ENCODE measurements at regions not wholly inside any gene's neighbourhood (a gene's known extent, or its start where the extent isn't known, plus 50 kb on each side); places are given as distances from the start of the nearest gene placed in this dataset.

DNA sequence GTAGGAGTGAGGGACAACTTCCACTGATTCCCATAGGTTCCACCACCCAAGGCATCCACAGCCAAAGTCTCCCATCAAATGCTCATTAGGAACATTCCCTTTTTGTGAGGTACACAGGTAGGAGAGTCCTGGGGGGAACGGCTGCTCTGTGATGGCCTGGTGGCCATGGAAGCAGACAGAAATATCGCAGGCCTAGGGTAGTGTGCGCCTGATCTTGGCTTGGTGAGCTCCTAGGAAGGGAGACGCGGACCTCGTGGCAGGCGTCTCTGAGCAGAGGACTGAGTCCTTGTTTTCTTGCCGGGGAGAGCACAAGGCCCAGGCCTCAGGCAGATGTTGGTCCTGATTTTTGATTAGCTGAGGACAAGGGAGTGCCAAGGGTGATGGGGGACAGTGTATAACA lies 99.5 kb downstream of the SNRPN start:
- TF ChIP-seq, protein P1, sequence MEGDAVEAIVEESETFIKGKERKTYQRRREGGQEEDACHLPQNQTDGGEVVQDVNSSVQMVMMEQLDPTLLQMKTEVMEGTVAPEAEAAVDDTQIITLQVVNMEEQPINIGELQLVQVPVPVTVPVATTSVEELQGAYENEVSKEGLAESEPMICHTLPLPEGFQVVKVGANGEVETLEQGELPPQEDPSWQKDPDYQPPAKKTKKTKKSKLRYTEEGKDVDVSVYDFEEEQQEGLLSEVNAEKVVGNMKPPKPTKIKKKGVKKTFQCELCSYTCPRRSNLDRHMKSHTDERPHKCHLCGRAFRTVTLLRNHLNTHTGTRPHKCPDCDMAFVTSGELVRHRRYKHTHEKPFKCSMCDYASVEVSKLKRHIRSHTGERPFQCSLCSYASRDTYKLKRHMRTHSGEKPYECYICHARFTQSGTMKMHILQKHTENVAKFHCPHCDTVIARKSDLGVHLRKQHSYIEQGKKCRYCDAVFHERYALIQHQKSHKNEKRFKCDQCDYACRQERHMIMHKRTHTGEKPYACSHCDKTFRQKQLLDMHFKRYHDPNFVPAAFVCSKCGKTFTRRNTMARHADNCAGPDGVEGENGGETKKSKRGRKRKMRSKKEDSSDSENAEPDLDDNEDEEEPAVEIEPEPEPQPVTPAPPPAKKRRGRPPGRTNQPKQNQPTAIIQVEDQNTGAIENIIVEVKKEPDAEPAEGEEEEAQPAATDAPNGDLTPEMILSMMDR (IDR thresholded peaks at IDR 0.05) = no peak
- TF ChIP-seq POLR2A (IDR thresholded peaks at IDR 0.05) (no peak), EP300 (IDR thresholded peaks at IDR 0.05) (no peak)

Measured in ovary (tissue), 3 donors.